ENCODE measurements at regions not wholly inside any gene's neighbourhood (a gene's known extent, or its start where the extent isn't known, plus 50 kb on each side); places are given as distances from the start of the nearest gene placed in this dataset.

GRCh38 chr11:19444231-19444630, 203.5 kb upstream of the E2F8 start:
- TF ChIP-seq EP300 (IDR thresholded peaks at IDR 0.05; ENCODE audit: low read depth) (no peak), CTCF (IDR thresholded peaks at IDR 0.05) (no peak), POLR2A (IDR thresholded peaks at IDR 0.05) (no peak), POLR2AphosphoS5 (IDR thresholded peaks at IDR 0.05) (no peak)

All from transverse colon (tissue), 4 donors.